ENCODE measurements at regions not wholly inside any gene's neighbourhood (a gene's known extent, or its start where the extent isn't known, plus 50 kb on each side); places are given as distances from the start of the nearest gene placed in this dataset.
"Not testable (repeated sequence)": the region's sequence is repeated elsewhere in the genome, so short reads cannot be mapped to it uniquely, and the experiment has no call there.

- Histone ChIP-seq H3K4me1 (no peaks in the 10 kb centered on the region), H3K27ac (no peak overlapping the region), H3K36me3 (no peaks in the 10 kb centered on the region), H3K9me3 (replicated peaks) (no peaks in the 10 kb centered on the region), H3K27me3 (no peaks in the 10 kb centered on the region), H3K4me3 (no peak overlapping the region)
- DNase-seq: no peak
These were observed 193.9 kb downstream of the NAF1 start for GRCh38 chr4:162972661-162973330.

- Histone ChIP-seq H3K9me3 (replicated peaks) (no peaks in the 10 kb centered on the region), H3K27me3 (no peaks in the 10 kb centered on the region), H3K27ac (no peak overlapping the region), H3K36me3 (no peaks in the 10 kb centered on the region), H3K4me1 (no peaks in the 10 kb centered on the region), H3K4me3 (no peak overlapping the region)
- no peak for DNase-seq
These were observed 197.5 kb downstream of the NAF1 start for GRCh38 chr4:162969194-162969593.

- not testable (repeated sequence) for H3K4me3 ChIP-seq; DNase-seq; H3K27ac ChIP-seq; H3K27me3 ChIP-seq; H3K4me1 ChIP-seq; H3K9me3 ChIP-seq (replicated peaks); H3K36me3 ChIP-seq
These were observed 200.7 kb downstream of the NAF1 start for GRCh38 chr4:162965978-162966377.

- no peaks in the 10 kb centered on the region for H3K9me3 ChIP-seq (replicated peaks)
- no peaks in the 10 kb centered on the region for H3K27me3 ChIP-seq
- H3K4me1 ChIP-seq: no peaks in the 10 kb centered on the region
- DNase-seq: peak in 1 of 2 experiments; percentile 4
- H3K4me3 ChIP-seq: no peak overlapping the region
- no peak overlapping the region for H3K27ac ChIP-seq
- no peaks in the 10 kb centered on the region for H3K36me3 ChIP-seq
These were observed 207.6 kb downstream of the NAF1 start for GRCh38 chr4:162959046-162959445.

GRCh38 chr4:162957521-162958143 is 209.1 kb downstream of the NAF1 start:
- peak in 1 of 2 experiments; percentile 2 for DNase-seq
- H3K4me3 ChIP-seq: no peak overlapping the region
- no peaks in the 10 kb centered on the region for H3K4me1 ChIP-seq
- no peaks in the 10 kb centered on the region for H3K9me3 ChIP-seq (replicated peaks)
- H3K27ac ChIP-seq: no peak overlapping the region
- H3K36me3 ChIP-seq: no peaks in the 10 kb centered on the region
- H3K27me3 ChIP-seq: no peaks in the 10 kb centered on the region

- no peaks in the 10 kb centered on the region for H3K27me3 ChIP-seq
- no peak overlapping the region for H3K4me3 ChIP-seq
- no peak overlapping the region for H3K27ac ChIP-seq
- DNase-seq: no peak
- H3K36me3 ChIP-seq: no peaks in the 10 kb centered on the region
- H3K4me1 ChIP-seq: no peaks in the 10 kb centered on the region
- H3K9me3 ChIP-seq (replicated peaks): no peaks in the 10 kb centered on the region
These were observed 211.7 kb downstream of the NAF1 start for GRCh38 chr4:162954976-162955375.

GRCh38 chr4:162952232-162952631 is 214.5 kb downstream of the NAF1 start:
- no peaks in the 10 kb centered on the region for H3K27me3 ChIP-seq
- no peak overlapping the region for H3K27ac ChIP-seq
- H3K36me3 ChIP-seq: no peaks in the 10 kb centered on the region
- DNase-seq: peak in 1 of 2 experiments; percentile 11
- H3K4me3 ChIP-seq: no peak overlapping the region
- no peaks in the 10 kb centered on the region for H3K9me3 ChIP-seq (replicated peaks)
- no peaks in the 10 kb centered on the region for H3K4me1 ChIP-seq

- H3K4me3 ChIP-seq: no peak overlapping the region
- H3K27ac ChIP-seq: no peak overlapping the region
- no peaks in the 10 kb centered on the region for H3K36me3 ChIP-seq
- H3K9me3 ChIP-seq (replicated peaks): no peaks in the 10 kb centered on the region
- H3K27me3 ChIP-seq: no peaks in the 10 kb centered on the region
- DNase-seq: no peak
- H3K4me1 ChIP-seq: no peaks in the 10 kb centered on the region
These were observed 221.0 kb downstream of the NAF1 start for GRCh38 chr4:162945713-162946112.

GRCh38 chr4:162943263-162943662 is 223.4 kb downstream of the NAF1 start:
- H3K36me3 ChIP-seq: no peaks in the 10 kb centered on the region
- no peaks in the 10 kb centered on the region for H3K4me1 ChIP-seq
- H3K4me3 ChIP-seq: no peak overlapping the region
- H3K9me3 ChIP-seq (replicated peaks): no peaks in the 10 kb centered on the region
- no peaks in the 10 kb centered on the region for H3K27me3 ChIP-seq
- DNase-seq: no peak
- no peak overlapping the region for H3K27ac ChIP-seq

GRCh38 chr4:162938738-162939485 is 227.8 kb downstream of the NAF1 start:
- H3K36me3 ChIP-seq: no peaks in the 10 kb centered on the region
- H3K27me3 ChIP-seq: no peaks in the 10 kb centered on the region
- H3K27ac ChIP-seq: no peak overlapping the region
- H3K4me3 ChIP-seq: no peak overlapping the region
- no peak for DNase-seq
- H3K4me1 ChIP-seq: no peaks in the 10 kb centered on the region
- no peaks in the 10 kb centered on the region for H3K9me3 ChIP-seq (replicated peaks)

GRCh38 chr4:162935214-162935613 is 231.5 kb downstream of the NAF1 start:
- H3K9me3 ChIP-seq (replicated peaks): no peaks in the 10 kb centered on the region
- H3K27me3 ChIP-seq: no peaks in the 10 kb centered on the region
- no peak overlapping the region for H3K27ac ChIP-seq
- no peak for DNase-seq
- no peak overlapping the region for H3K4me3 ChIP-seq
- no peaks in the 10 kb centered on the region for H3K36me3 ChIP-seq
- no peaks in the 10 kb centered on the region for H3K4me1 ChIP-seq

- Histone ChIP-seq H3K9me3 (replicated peaks) (no peaks in the 10 kb centered on the region), H3K36me3 (no peaks in the 10 kb centered on the region), H3K4me1 (no peaks in the 10 kb centered on the region), H3K27me3 (no peaks in the 10 kb centered on the region), H3K4me3 (no peak overlapping the region), H3K27ac (no peak overlapping the region)
- no peak for DNase-seq
These were observed 235.4 kb downstream of the NAF1 start for GRCh38 chr4:162931286-162931685.

GRCh38 chr4:162921178-162921785 is 245.4 kb downstream of the NAF1 start:
- Histone ChIP-seq H3K9me3 (replicated peaks) (no peaks in the 10 kb centered on the region), H3K27me3 (no peaks in the 10 kb centered on the region), H3K36me3 (no peaks in the 10 kb centered on the region), H3K4me3 (no peak overlapping the region), H3K27ac (no peak overlapping the region), H3K4me1 (no peaks in the 10 kb centered on the region)
- DNase-seq: no peak

GRCh38 chr4:162920649-162921048 is 246.0 kb downstream of the NAF1 start:
- Histone ChIP-seq H3K27ac (no peak overlapping the region), H3K27me3 (no peaks in the 10 kb centered on the region), H3K4me3 (no peak overlapping the region), H3K36me3 (no peaks in the 10 kb centered on the region), H3K9me3 (replicated peaks) (no peaks in the 10 kb centered on the region), H3K4me1 (no peaks in the 10 kb centered on the region)
- DNase-seq: no peak

- Histone ChIP-seq H3K36me3 (no peaks in the 10 kb centered on the region), H3K9me3 (replicated peaks) (no peaks in the 10 kb centered on the region), H3K4me3 (no peak overlapping the region), H3K27ac (no peak overlapping the region), H3K4me1 (no peaks in the 10 kb centered on the region), H3K27me3 (no peaks in the 10 kb centered on the region)
- no peak for DNase-seq
These were observed 254.2 kb downstream of the NAF1 start for GRCh38 chr4:162912482-162912881.
